ENCODE measurements at regions not wholly inside any gene's neighbourhood (a gene's known extent, or its start where the extent isn't known, plus 50 kb on each side); places are given as distances from the start of the nearest gene placed in this dataset.

- H3K27me3 Mint-ChIP-seq (ENCODE audit: unreplicated experiment), result peaks cover 63% of the 10 kb centered on the region
- no peak for DNase-seq
- no TSS peak for BruUV-seq (replicated peaks)
These were observed 137.5 kb upstream of the IRX3 start for GRCh38 chr16:54424043-54424451.

DNA sequence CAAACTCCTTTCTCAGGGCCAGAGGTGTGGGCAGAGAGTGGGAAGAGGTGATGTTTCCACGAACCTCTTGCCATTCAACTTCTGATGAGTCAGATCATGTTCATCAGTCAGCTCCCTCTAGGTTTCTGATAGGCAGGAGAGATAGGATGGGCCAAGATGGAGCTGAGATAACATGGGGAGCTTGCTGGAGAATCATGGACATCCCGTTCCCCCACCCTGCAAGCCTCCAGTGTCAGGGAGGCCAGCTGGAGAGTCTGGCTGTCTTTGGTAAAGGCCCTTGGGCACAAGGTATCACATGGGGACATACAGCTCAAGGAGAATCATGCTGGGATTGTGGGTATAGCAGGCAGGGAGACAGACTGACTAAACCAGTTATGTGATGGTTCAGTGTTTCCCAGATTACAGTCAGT is 136.0 kb upstream of the IRX3 start:
- intact Hi-C loops (cut with micrococcal nuclease; ENCODE audit: unreplicated experiment), result no loop called here
- Mint-ChIP-seq H3K9me3 (ENCODE audit: low read depth, unreplicated experiment) (no peaks in the 10 kb centered on the region), H3K36me3 (ENCODE audit: insufficient read depth, unreplicated experiment) (no peaks in the 10 kb centered on the region), H3K27ac (ENCODE audit: unreplicated experiment) (no peak overlapping the region), H3K27me3 (ENCODE audit: unreplicated experiment) (peaks cover 63% of the 10 kb centered on the region), H3K4me1 (ENCODE audit: low read depth, unreplicated experiment) (no peaks in the 10 kb centered on the region), H3K4me3 (ENCODE audit: low read depth, unreplicated experiment) (no peak overlapping the region)
- no peak for TF ChIP-seq CTCF (IDR thresholded peaks at IDR 0.05; ENCODE audit: unreplicated experiment)
- CTCF ChIA-PET, result no interaction called here
- no TSS peak for BruUV-seq (replicated peaks)
- DNase-seq, result no peak

More at GRCh38 chr16:54424043-54424451, 137.5 kb upstream of the IRX3 start:
- H3K36me3 Mint-ChIP-seq (ENCODE audit: insufficient read depth, unreplicated experiment), result no peaks in the 10 kb centered on the region
- TF ChIP-seq CTCF (IDR thresholded peaks at IDR 0.05; ENCODE audit: unreplicated experiment), result no peak
- no peak overlapping the region for H3K4me3 Mint-ChIP-seq (ENCODE audit: low read depth, unreplicated experiment)
- intact Hi-C loops (cut with micrococcal nuclease; ENCODE audit: unreplicated experiment), result no loop called here
- H3K9me3 Mint-ChIP-seq (ENCODE audit: low read depth, unreplicated experiment), result no peaks in the 10 kb centered on the region
- CTCF ChIA-PET, result no interaction called here
- H3K27ac Mint-ChIP-seq (ENCODE audit: unreplicated experiment), result no peak overlapping the region
- H3K4me1 Mint-ChIP-seq (ENCODE audit: low read depth, unreplicated experiment), result no peaks in the 10 kb centered on the region

- TF ChIP-seq CTCF (IDR thresholded peaks at IDR 0.05; ENCODE audit: unreplicated experiment), result no peak
- no peak overlapping the region for H3K4me3 Mint-ChIP-seq (ENCODE audit: low read depth, unreplicated experiment)
- DNase-seq, result no peak
- no peaks in the 10 kb centered on the region for H3K36me3 Mint-ChIP-seq (ENCODE audit: insufficient read depth, unreplicated experiment)
- H3K27ac Mint-ChIP-seq (ENCODE audit: unreplicated experiment), result no peak overlapping the region
- H3K27me3 Mint-ChIP-seq (ENCODE audit: unreplicated experiment), result peaks cover 58% of the 10 kb centered on the region
- BruUV-seq (replicated peaks), result no TSS peak
- intact Hi-C loops (cut with micrococcal nuclease; ENCODE audit: unreplicated experiment), result no loop called here
- no peaks in the 10 kb centered on the region for H3K4me1 Mint-ChIP-seq (ENCODE audit: low read depth, unreplicated experiment)
- CTCF ChIA-PET, result no interaction called here
- H3K9me3 Mint-ChIP-seq (ENCODE audit: low read depth, unreplicated experiment), result no peaks in the 10 kb centered on the region
These were observed 135.6 kb upstream of the IRX3 start for GRCh38 chr16:54422159-54422558.

GRCh38 chr16:54421220-54421619 is 134.6 kb upstream of the IRX3 start:
- no peaks in the 10 kb centered on the region for H3K4me1 Mint-ChIP-seq (ENCODE audit: low read depth, unreplicated experiment)

More at GRCh38 chr16:54421220-54421619, 134.6 kb upstream of the IRX3 start:
- H3K4me3 Mint-ChIP-seq (ENCODE audit: low read depth, unreplicated experiment), result no peak overlapping the region
- TF ChIP-seq CTCF (IDR thresholded peaks at IDR 0.05; ENCODE audit: unreplicated experiment), result no peak
- no peaks in the 10 kb centered on the region for H3K9me3 Mint-ChIP-seq (ENCODE audit: low read depth, unreplicated experiment)
- CTCF ChIA-PET, result no interaction called here
- intact Hi-C loops (cut with micrococcal nuclease; ENCODE audit: unreplicated experiment), result no loop called here
- DNase-seq, result no peak
- no peaks in the 10 kb centered on the region for H3K36me3 Mint-ChIP-seq (ENCODE audit: insufficient read depth, unreplicated experiment)
- no TSS peak for BruUV-seq (replicated peaks)
- no peak overlapping the region for H3K27ac Mint-ChIP-seq (ENCODE audit: unreplicated experiment)
- peaks cover 51% of the 10 kb centered on the region for H3K27me3 Mint-ChIP-seq (ENCODE audit: unreplicated experiment)
